ENCODE measurements at regions not wholly inside any gene's neighbourhood (a gene's known extent, or its start where the extent isn't known, plus 50 kb on each side); places are given as distances from the start of the nearest gene placed in this dataset.

- DNase-seq (ENCODE audit: low read depth, low spot score), result no peak
These were observed 95.9 kb upstream of the JAG1 start for GRCh38 chr20:10769700-10770099.

GRCh38 chr20:10770753-10771152 is 97.0 kb upstream of the JAG1 start:
- DNase-seq (ENCODE audit: low read depth, low spot score), result no peak
- no peak overlapping the region for H3K27ac ChIP-seq

More at GRCh38 chr20:10769700-10770099, 95.9 kb upstream of the JAG1 start:
- no peak overlapping the region for H3K27ac ChIP-seq

DNA sequence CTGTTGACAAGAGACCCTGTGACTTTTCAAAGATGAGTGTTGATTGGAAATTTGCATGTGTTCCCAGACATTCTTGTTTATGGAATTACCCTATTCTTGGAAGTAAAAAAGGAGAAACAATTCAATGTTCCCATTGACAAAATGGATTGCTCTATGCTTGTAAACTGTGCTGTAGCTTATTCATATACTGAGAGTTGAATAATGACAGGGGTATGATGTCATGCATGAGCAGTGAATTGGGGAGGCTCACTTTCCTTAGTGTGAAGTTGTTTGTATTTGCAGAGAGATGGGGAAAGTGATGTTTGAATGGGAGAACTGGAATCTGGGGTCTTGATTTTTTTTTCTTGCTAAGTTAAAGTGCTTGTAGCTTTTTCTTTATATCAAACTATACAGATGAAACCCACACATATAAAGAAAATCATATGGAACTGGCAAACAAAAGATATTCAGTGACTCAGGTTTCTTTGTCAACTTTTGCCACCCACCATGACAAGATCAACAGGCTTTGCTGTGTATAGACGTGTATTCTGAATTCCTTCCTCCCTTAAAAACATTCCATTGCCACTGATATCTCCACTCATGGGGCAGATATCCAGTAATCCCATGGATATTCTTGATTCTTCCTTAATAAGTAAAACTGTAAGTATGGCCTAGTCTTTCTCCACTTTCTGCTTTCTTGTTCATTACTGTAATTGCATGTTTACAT is 97.8 kb upstream of the JAG1 start:
- DNase-seq (ENCODE audit: low read depth, low spot score), result no peak
- peak overlapping the region; percentile 43 for H3K27ac ChIP-seq

GRCh38 chr20:10774357-10774943 is 100.7 kb upstream of the JAG1 start:
- DNase-seq (ENCODE audit: low read depth, low spot score), result no peak

DNA sequence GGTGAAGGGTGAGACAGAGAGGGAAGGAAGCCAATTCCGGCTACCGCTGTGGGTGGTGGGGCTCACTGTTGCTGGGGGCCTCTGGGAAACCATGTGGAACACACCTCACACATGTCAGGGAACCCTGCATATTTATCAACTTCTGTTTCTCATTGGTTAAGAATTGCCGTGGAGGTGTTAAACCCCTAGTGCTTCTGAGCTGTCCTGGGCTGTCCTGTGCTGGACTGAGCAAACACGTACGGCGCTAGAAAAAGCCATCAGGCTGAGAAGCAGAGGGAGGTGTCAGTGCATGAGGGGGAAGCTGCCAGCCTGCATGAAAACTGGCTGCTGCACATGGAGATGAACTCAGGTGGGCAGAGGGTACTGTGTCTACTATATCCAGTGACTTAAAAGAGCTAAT is 103.9 kb upstream of the JAG1 start:
- no peak for DNase-seq (ENCODE audit: low read depth, low spot score)
- H3K27ac ChIP-seq, result no peak overlapping the region

More at GRCh38 chr20:10774357-10774943, 100.7 kb upstream of the JAG1 start:
- H3K27ac ChIP-seq, result no peak overlapping the region

DNA sequence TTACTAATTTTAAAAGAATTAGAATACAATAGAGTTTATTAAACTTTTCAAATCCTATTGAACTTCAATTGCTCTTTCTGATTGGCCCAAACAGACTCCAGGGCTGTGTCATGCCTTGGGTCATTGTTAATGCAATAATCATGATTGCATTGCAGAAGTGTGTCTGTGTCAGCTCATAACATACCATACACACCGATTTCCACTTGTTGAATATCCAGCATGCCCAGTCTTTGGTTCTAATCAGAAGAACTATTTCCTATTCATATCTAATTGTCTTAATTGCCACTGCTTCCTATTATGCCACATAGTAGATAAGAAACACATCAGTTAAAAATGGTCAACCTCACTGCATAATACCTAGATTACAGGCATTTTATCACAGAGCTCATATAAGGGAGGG is 106.1 kb upstream of the JAG1 start:
- no peak overlapping the region for H3K27ac ChIP-seq
- DNase-seq (ENCODE audit: low read depth, low spot score), result no peak

GRCh38 chr20:10780901-10781300 is 107.1 kb upstream of the JAG1 start:
- H3K27ac ChIP-seq, result no peak overlapping the region
- DNase-seq (ENCODE audit: low read depth, low spot score), result no peak

DNA sequence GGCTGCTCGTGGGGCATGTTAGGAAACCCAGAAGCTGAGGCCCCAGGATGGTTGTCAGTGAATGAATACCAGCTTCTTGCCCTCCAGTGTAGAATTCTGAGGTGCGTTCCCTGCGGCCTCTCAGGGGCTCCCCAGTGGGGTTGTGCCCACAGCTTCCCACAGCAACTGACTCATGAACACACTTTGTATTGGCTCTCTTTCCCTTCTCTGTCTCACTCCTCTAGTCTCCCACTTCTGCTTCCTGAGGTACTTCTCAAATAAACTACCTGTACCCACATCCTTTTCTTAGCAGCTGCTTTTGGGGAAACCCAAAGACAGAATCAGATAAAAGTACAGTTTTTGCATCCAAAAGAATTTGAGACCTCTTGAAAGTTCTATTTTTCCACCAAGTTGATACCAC is 107.7 kb upstream of the JAG1 start:
- no peak overlapping the region for H3K27ac ChIP-seq
- no peak for DNase-seq (ENCODE audit: low read depth, low spot score)

DNA sequence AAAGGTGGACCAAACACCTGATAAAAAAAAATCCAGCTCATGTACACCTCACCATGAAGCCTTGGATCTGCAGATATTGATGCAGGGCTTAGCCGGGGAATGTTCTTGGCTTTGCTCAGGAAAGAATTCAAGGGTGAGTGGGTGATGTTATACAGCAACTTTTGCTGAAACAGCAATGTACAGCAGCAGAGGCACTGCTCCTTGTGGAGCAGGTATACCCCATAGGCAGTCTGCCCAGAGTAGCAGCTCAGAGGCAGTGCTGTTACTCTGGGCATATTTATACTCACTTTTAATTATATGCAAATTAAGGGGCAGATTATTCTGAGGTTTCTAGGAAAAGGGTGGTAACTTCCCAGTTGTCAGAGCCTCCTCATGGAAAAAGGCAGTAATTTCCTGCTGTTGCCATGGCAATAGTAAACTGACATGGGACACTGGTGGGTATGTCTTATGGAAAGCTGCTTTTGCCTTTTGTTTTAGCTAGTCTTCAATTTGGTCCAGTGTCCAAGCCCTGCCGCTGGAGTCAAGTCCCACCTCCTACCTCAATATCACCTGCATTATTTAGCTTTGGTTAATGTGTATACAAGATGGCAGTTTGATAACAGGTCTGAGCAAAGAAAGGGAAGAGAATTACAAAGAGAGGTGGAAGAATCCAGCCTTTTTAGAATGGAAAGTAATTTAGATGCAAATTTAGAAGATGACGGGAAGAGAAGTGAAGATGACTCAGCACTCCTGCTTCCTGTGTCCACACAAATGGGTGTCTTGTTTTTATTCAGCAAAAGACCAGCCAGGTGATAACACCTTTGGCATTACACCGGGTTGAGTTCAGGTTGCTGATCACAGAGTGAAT is 110.1 kb upstream of the JAG1 start:
- no peak for DNase-seq (ENCODE audit: low read depth, low spot score)
- H3K27ac ChIP-seq, result peak overlapping the region; percentile 35

DNA sequence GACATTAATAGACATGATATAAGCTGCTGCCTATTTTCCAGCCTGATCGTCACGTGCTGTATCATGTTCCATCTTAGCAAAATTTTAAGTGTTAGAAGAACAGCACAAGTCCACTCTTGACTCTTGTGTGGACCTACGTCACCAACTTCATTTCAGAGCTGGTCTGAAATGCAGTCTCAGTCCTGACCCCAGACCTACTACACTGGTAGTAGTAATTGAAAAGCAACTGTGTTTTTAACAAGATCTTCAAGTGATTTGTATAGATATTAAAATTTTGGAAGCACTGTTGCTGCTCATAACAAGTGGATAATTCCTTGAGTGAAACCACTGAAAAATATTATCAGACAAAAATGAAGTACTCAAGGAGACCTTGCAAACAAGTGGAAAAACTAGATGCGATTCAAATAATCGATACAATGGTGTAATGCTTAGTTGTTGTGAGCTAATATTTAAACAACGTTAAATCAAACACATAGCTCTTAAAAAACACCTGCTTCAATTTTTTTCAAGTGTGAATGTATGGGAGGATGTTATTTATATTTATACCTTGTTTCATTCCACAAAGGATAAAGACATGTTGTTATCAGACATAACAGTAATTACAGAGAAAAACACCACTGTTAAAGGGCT is 110.9 kb upstream of the JAG1 start:
- no peak for DNase-seq (ENCODE audit: low read depth, low spot score)
- H3K27ac ChIP-seq, result peak overlapping the region; percentile 35

- DNase-seq (ENCODE audit: low read depth, low spot score), result no peak
- no peak overlapping the region for H3K27ac ChIP-seq
These were observed 112.9 kb upstream of the JAG1 start for GRCh38 chr20:10786678-10787077.

- DNase-seq (ENCODE audit: low read depth, low spot score), result no peak
- no peak overlapping the region for H3K27ac ChIP-seq
These were observed 114.3 kb upstream of the JAG1 start for GRCh38 chr20:10788055-10788454.

- H3K27ac ChIP-seq, result no peak overlapping the region
- DNase-seq (ENCODE audit: low read depth, low spot score), result no peak
These were observed 115.1 kb upstream of the JAG1 start for GRCh38 chr20:10788877-10789276.

DNA sequence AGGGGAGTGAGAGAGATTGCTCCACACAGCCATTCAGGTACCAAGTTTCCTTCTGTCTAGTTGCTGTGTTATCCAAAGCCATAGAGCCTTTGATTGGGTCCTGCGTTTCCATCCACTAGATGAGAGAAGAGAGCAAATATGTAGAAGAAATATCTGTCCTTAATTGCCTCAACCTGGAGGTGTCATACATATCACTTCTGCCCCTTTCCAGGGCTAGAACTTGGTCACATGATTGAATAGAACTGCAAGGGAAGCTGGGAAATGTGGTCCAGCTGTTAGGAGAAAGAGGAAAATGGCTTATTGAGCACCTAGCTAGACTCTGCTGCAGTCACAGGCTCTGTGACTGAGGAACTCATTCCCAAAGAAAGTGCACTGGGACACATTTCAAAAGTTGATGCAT is 115.6 kb upstream of the JAG1 start:
- DNase-seq (ENCODE audit: low read depth, low spot score), result no peak
- no peak overlapping the region for H3K27ac ChIP-seq

GRCh38 chr20:10790013-10790412 is 116.2 kb upstream of the JAG1 start:
- H3K27ac ChIP-seq, result peak overlapping the region; percentile 30
- DNase-seq (ENCODE audit: low read depth, low spot score), result no peak

DNA sequence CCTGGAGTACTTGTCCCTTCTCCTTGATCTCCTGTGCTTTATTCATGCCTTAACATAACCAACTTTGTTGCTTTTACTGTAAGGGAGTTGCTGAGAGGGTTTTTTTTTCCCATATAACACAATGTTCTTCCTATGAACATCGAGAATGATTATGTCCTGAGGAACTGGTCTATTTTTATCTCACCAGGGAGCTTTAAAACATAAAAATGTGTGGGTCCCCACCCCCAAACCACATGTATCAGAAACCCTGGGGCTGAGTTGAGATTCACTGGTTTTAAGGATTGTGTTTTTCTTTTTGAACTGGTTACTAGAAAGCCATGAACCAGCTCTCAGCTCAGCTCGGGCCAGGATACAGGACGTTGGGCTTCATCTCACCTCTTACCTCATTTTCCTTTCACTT is 118.5 kb upstream of the JAG1 start:
- H3K27ac ChIP-seq, result no peak overlapping the region

GRCh38 chr20:10793766-10794165 is 120.0 kb upstream of the JAG1 start:
- H3K27ac ChIP-seq, result no peak overlapping the region
- no peak for DNase-seq (ENCODE audit: low read depth, low spot score)

More for the DNA sequence above, 118.5 kb upstream of the JAG1 start:
- DNase-seq (ENCODE audit: low read depth, low spot score), result no peak

DNA sequence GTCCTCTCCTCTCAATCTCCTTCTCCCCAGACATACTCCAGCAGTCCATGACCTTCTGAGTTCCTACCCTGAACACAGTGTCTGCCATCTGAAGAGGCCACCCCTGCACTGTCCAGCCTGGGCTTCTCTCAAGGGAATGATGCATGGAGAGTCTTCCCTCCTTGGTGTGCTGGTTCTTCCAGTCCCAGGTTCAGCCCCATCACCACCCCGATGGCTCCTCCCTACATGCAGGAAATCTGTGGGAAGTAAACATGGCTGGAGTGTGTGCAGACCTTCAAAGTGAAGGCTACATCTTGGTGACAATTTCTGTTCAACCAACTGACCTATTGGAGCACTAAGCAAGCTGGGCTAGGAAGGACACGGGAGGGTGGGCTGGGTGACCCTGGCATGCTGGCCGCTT is 121.0 kb upstream of the JAG1 start:
- no peak for DNase-seq (ENCODE audit: low read depth, low spot score)

DNA sequence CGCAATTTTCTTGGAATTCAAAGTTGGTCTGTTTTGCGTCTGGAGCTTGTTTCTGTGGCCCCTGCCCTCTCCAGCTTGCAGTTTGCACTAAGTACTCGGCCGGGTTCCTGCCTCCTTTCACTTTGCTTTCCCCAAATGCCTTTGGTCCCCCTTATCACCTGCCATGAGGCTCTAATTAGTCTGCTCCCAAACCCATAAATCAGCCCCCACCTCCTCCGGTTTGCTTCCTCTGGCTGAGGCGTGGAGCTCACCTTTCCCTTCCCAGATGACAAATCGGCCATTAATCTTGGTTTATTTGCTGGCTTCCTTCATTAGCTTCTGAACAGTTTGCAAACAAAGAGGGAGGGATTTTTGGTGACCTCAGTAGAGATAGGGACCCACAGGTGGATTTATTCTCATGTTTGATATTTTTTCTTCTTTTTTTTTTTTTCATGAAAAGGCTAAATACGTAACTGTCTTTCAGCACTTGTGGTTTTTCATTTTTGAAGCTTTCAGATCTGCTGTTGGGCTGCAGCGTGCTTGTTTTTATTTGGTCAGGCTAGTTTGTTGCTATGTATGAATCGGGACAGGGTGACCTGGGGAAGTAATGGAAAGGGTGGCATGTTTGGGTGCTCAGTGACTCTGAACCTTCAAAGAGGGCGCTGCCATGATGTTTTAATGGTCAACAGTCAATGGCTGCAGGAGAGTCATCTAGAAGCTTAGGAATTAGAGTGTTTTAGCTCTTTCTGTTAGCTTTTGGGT is 121.7 kb upstream of the JAG1 start:
- no peak for DNase-seq (ENCODE audit: low read depth, low spot score)
- no peak overlapping the region for H3K27ac ChIP-seq

More for the DNA sequence above, 121.0 kb upstream of the JAG1 start:
- H3K27ac ChIP-seq, result no peak overlapping the region

DNA sequence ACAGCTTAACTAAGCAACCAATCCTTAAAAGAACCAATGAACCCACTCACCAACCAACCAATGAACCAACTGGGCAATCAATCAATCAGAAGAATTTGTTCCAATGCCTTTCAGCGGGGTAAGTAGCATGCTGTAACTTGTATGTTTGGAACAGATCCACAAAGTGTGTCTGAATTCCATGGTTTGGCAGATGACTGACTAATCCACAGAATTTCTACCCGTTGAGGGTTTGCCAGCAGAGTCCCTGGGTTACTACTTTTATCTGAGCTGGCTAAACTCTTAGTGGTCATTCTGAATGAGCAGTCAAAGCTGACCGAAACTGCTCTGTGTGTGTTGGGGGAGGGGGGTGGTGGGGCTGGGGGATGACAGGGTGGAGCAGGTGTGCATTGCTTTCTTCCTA is 125.0 kb upstream of the JAG1 start:
- H3K27ac ChIP-seq, result peak overlapping the region; percentile 47
- DNase-seq (ENCODE audit: low read depth, low spot score), result peak; percentile 73

Measured in epithelial cell of prostate (primary cell).